ENCODE measurements at regions not wholly inside any gene's neighbourhood (a gene's known extent, or its start where the extent isn't known, plus 50 kb on each side); places are given as distances from the start of the nearest gene placed in this dataset.

GRCh38 chr5:171625646-171626045, 160.0 kb upstream of the SMIM23 start:
- TF ChIP-seq POLR2A (IDR thresholded peaks at IDR 0.05; ENCODE audit: low read depth, low read length) (no peak), RAD21 (IDR thresholded peaks at IDR 0.05; ENCODE audit: low read length) (no peak), CHD1 (IDR thresholded peaks at IDR 0.05; ENCODE audit: low read depth, low read length) (no peak), RFX5 (IDR thresholded peaks at IDR 0.05; ENCODE audit: low read depth, low read length) (no peak), CTCF (conservative IDR thresholded peaks at IDR 0.05; ENCODE audit: low read depth, low read length) (no peak), USF2 (IDR thresholded peaks at IDR 0.05; ENCODE audit: low read depth, low read length) (no peak), MXI1 (IDR thresholded peaks at IDR 0.05; ENCODE audit: borderline replicate concordance, low read depth, low read length) (no peak), SMC3 (IDR thresholded peaks at IDR 0.05; ENCODE audit: low read depth, low read length) (no peak), BHLHE40 (IDR thresholded peaks at IDR 0.05; ENCODE audit: low read depth, low read length) (no peak), MAFK (IDR thresholded peaks at IDR 0.05; ENCODE audit: low read depth, low read length) (no peak), FOS (IDR thresholded peaks at IDR 0.05; ENCODE audit: low read depth, low read length) (no peak)
